SK-N-SH (cell line): ENCODE measurements at regions not wholly inside any gene's neighbourhood (a gene's known extent, or its start where the extent isn't known, plus 50 kb on each side); places are given as distances from the start of the nearest gene placed in this dataset.

Experiments used
- CTCF ChIA-PET: fragments of 300-600, 350-600 bp; formaldehyde crosslinking; extraction: SDS; loops from one replicate; lab custom pipeline; 2021; lab: Yijun Ruan, JAX
- POLR2A ChIA-PET: fragments of 350-600 bp; sonication (Branson Sonifier 250); formaldehyde crosslinking; extraction: SDS; loops from one replicate; lab custom pipeline; 2020; ENCODE audit warnings: antibody characterized with exemption, inconsistent platforms; lab: Yijun Ruan, JAX
- DNase-seq: peaks from one replicate; pipeline ENCODE4 v3.0.0; 2012
- H2AFZ ChIP-seq: fragments of 200-600 bp; sonication (generic); 2 replicates; pipeline ENCODE4 v1.8.1; 2016; ENCODE audit warnings: antibody characterized with exemption, mild to moderate bottlenecking, low read depth
- H3F3A ChIP-seq: fragments of 200-600 bp; sonication (generic); replicated peaks from 2 replicates; pipeline ENCODE3; 2016; ENCODE audit warnings: antibody characterized with exemption, mild to moderate bottlenecking; ENCODE audit not compliant: insufficient read depth
- H3K27ac ChIP-seq, 2 experiments: fragments of 200-500 bp in 1 of 2; fragments of 200-600 bp in 1 of 2; sonication (Bioruptor generic) in 1 of 2; sonication (generic), shearing (Covaris generic) in 1 of 2; 2 replicates each; pipeline versions ENCODE4 v1.5.1 to v1.6.1; 2014 to 2016; ENCODE audit warnings: low read depth in 2 of 2, inconsistent platforms in 1 of 2, low read length in 1 of 2, mild to moderate bottlenecking in 1 of 2, mixed read lengths in 1 of 2
- H3K27me3 ChIP-seq: fragments of 200-600 bp; sonication (generic), shearing (Covaris generic); 2 replicates; pipeline ENCODE4 v1.6.1; 2016; ENCODE audit warnings: mixed run types; ENCODE audit not compliant: insufficient read depth
- H3K36me3 ChIP-seq, 2 experiments: fragments of 200-500 bp in 1 of 2; fragments of 200-600 bp in 1 of 2; sonication (Bioruptor generic) in 1 of 2; sonication (generic) in 1 of 2; replicated peaks in 1 of 2; 2 replicates each; pipeline versions ENCODE3 to v1.5.1; 2014 to 2016; ENCODE audit warnings: low read length in 1 of 2, mild to moderate bottlenecking in 1 of 2; ENCODE audit not compliant: insufficient read depth in 2 of 2, control insufficient read depth in 1 of 2
- H3K4me1 ChIP-seq, 2 experiments: fragments of 200-500 bp in 1 of 2; fragments of 200-600 bp in 1 of 2; sonication (Bioruptor generic) in 1 of 2; sonication (generic), shearing (Covaris generic) in 1 of 2; 2 replicates each; pipeline versions ENCODE4 v1.5.1 to v1.6.1; 2014 to 2016; ENCODE audit warnings: low read depth in 1 of 2, low read length in 1 of 2, mixed run types in 1 of 2; ENCODE audit not compliant: insufficient read depth in 2 of 2, control insufficient read depth in 1 of 2
- H3K4me2 ChIP-seq: fragments of 200-600 bp; sonication (generic), shearing (Covaris generic); 2 replicates; pipeline ENCODE4 v1.6.1; 2017; ENCODE audit warnings: mixed run types
- H3K4me3 ChIP-seq, 2 experiments: fragments of 200-500 bp in 1 of 2; fragments of 200-600 bp in 1 of 2; sonication (Bioruptor generic) in 1 of 2; sonication (generic), shearing (Covaris generic) in 1 of 2; 2 replicates each; pipeline versions ENCODE4 v1.5.1 to v1.8.1; 2014 to 2016; ENCODE audit warnings: low read depth in 2 of 2, inconsistent platforms in 1 of 2, low read length in 1 of 2, mild to moderate bottlenecking in 1 of 2, mixed read lengths in 1 of 2, moderate library complexity in 1 of 2
- H3K79me2 ChIP-seq: fragments of 200-600 bp; sonication (generic); 2 replicates; pipeline ENCODE4 v1.8.1; 2017; ENCODE audit warnings: mild to moderate bottlenecking; ENCODE audit not compliant: insufficient read depth
- H3K9ac ChIP-seq: fragments of 200-600 bp; sonication (generic); 2 replicates; pipeline ENCODE4 v1.6.1; 2017; ENCODE audit warnings: mixed run types
- H3K9me2 ChIP-seq: fragments of 200-600 bp; sonication (generic); 2 replicates; pipeline ENCODE4 v1.6.1; 2017; ENCODE audit warnings: mixed run types
- H3K9me3 ChIP-seq: fragments of 200-600 bp; sonication (generic); 2 replicates; pipeline ENCODE4 v1.6.1; 2017; ENCODE audit warnings: mixed run types, mild to moderate bottlenecking, moderate library complexity
- H4K20me1 ChIP-seq: fragments of 200-600 bp; sonication (generic); 2 replicates; pipeline ENCODE4 v1.6.1; 2017; ENCODE audit warnings: mild to moderate bottlenecking, mixed run types; ENCODE audit not compliant: insufficient read depth
- ELF1 ChIP-seq: IDR thresholded peaks from 2 replicates; pipeline ENCODE4 v1.4.0; 2012
- EP300 ChIP-seq, 2 experiments: IDR thresholded peaks; 2 replicates each; pipeline versions ENCODE4 v1.4.0 to v1.6.1; 2012; ENCODE audit warnings: borderline replicate concordance in 1 of 2, low read depth in 1 of 2, low read length in 1 of 2
- FOXJ3 ChIP-seq: sonication (generic); formaldehyde crosslinking; IDR thresholded peaks from 2 replicates; pipeline ENCODE4 v1.5.1; 2020; ENCODE audit warnings: mild to moderate bottlenecking, missing genetic modification reagents
- GATA2 ChIP-seq: sonication (generic); formaldehyde crosslinking; IDR thresholded peaks from 2 replicates; pipeline ENCODE4 v1.5.0; 2020; ENCODE audit warnings: mild to moderate bottlenecking, missing genetic modification reagents
- JUND ChIP-seq: IDR thresholded peaks from 2 replicates; pipeline ENCODE4 v1.4.0; 2012
- MXI1 ChIP-seq: IDR thresholded peaks from 2 replicates; pipeline ENCODE4 v1.6.1; 2012; ENCODE audit warnings: mild to moderate bottlenecking, low read depth, low read length, improper control_type of control experiment
- NFIC ChIP-seq: IDR thresholded peaks from 2 replicates; pipeline ENCODE4 v1.4.0; 2012; ENCODE audit warnings: borderline replicate concordance
- POLR2AphosphoS5 ChIP-seq: IDR thresholded peaks from 2 replicates; pipeline ENCODE4 v1.6.1; 2012; ENCODE audit warnings: low read depth, low read length
- RAD21 ChIP-seq: IDR thresholded peaks from 2 replicates; pipeline ENCODE4 v1.6.1; 2012; ENCODE audit warnings: mild to moderate bottlenecking, low read length
- SMC3 ChIP-seq: IDR thresholded peaks from 2 replicates; pipeline ENCODE4 v1.6.1; 2012; ENCODE audit warnings: low read depth, low read length, improper control_type of control experiment
- TAF1 ChIP-seq: IDR thresholded peaks from 2 replicates; pipeline ENCODE4 v1.6.1; 2012; ENCODE audit warnings: low read depth, mild to moderate bottlenecking, low read length, moderate library complexity, borderline replicate concordance
- TCF12 ChIP-seq: IDR thresholded peaks from 2 replicates; pipeline ENCODE4 v1.4.0; 2012
- TEAD4 ChIP-seq: IDR thresholded peaks from 2 replicates; pipeline ENCODE4 v1.4.0; 2012; ENCODE audit warnings: mild to moderate bottlenecking, borderline replicate concordance; ENCODE audit not compliant: insufficient read depth
- YY1 ChIP-seq: IDR thresholded peaks from 2 replicates; pipeline ENCODE4 v1.4.0; 2012; ENCODE audit warnings: low read depth, mild to moderate bottlenecking
- WGBS: methylation state at CpG from one replicate; pipeline ENCODE4 v1.1.6; 2017; ENCODE audit warnings: low lambda C conversion rate; 5-methylcytosine and 5-hydroxymethylcytosine counted together
- TF ChIP-seq, protein P1 (sequence below): IDR thresholded peaks from 2 replicates; pipeline ENCODE4 v1.4.0; 2012; ENCODE audit warnings: low read depth
- TF ChIP-seq, protein P2 (sequence below): fragments of 150-350 bp; IDR thresholded peaks from 2 replicates; pipeline ENCODE4 v1.6.1; 2017; ENCODE audit warnings: antibody characterized with exemption, low read length, low read depth, borderline replicate concordance
- TF ChIP-seq, protein P3 (sequence below): IDR thresholded peaks from 2 replicates; pipeline ENCODE4 v1.4.0; 2012; ENCODE audit warnings: low read depth, borderline replicate concordance
- TF ChIP-seq, protein P4 (sequence below): IDR thresholded peaks from 2 replicates; pipeline ENCODE4; 2012
- TF ChIP-seq, protein P5 (sequence below): IDR thresholded peaks from 2 replicates; pipeline ENCODE4 v1.4.0; 2012; ENCODE audit warnings: low read depth, borderline replicate concordance

DNA sequence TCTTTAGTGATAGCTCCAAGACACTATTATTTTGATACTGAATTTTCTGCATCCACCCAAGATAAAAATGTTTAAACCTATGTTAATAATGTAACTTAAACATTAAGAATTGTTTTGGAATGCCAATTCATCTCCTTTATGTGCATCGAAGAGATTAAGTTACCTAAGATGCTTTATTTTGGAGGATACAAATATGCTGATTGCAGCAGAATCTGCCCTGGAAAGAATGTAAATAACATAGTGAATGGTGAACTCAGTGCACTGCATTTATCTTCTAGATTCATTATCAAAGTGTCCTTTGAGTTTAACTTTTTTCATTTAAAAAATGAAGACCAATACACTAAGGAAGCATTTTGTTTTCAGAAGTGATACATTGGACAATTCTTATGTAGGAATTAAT, 757.2 kb downstream of the MRPL39 start:
- H3K4me1 ChIP-seq: no peaks in the 10 kb centered on the region; a peak in 1 of 4 replicates
- DNase-seq: no peak
- no peaks in the 10 kb centered on the region for H3K36me3 ChIP-seq
- no peak overlapping the region for H2AFZ ChIP-seq
- no peaks in the 10 kb centered on the region for H4K20me1 ChIP-seq
- POLR2A ChIA-PET: no interaction called here
- H3K4me2 ChIP-seq: no peak overlapping the region
- no peak overlapping the region for H3K9ac ChIP-seq
- H3K9me3 ChIP-seq: no peaks in the 10 kb centered on the region
- no peak overlapping the region for H3K27ac ChIP-seq
- H3K27me3 ChIP-seq: no peaks in the 10 kb centered on the region
- CTCF ChIA-PET: no interaction called here
- H3K79me2 ChIP-seq: no peaks in the 10 kb centered on the region
- no peaks in the 10 kb centered on the region for H3K9me2 ChIP-seq
- WGBS: 74% methylated on average over 1 of the region's 1 CpG
- H3K4me3 ChIP-seq: no peak overlapping the region
- TF ChIP-seq POLR2AphosphoS5 (no peak), TCF12 (no peak)
- no peaks in the 10 kb centered on the region for H3F3A ChIP-seq

DNA sequence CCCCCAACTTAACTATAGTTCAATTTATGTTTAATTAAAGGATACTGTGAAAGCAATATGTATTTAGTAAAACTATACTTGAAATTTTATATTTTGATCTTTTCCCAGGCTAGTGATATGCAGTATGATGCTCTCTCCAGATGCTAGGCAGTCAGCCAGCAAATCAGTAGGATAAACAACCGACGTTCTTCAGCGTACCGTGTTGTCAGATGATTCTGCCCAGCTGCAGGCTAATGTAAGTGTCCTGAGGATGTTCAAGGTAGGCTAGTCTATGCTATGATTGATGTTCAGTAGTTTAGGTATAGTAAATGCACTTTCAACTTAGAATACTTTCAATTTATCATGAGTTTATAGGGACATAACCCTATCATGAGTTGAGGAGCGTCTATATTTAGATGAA, 762.6 kb downstream of the MRPL39 start:
- POLR2A ChIA-PET: no interaction called here
- Histone ChIP-seq H3K27me3 (no peaks in the 10 kb centered on the region), H3K9me3 (no peaks in the 10 kb centered on the region), H3K4me1 (peaks cover 0 to 2% of the 10 kb centered on the region in 2 experiments; a peak in 2 of 4 replicates), H3K4me2 (no peak overlapping the region), H3K27ac (no peak overlapping the region), H3K4me3 (no peak overlapping the region), H3K9me2 (no peaks in the 10 kb centered on the region), H3K79me2 (no peaks in the 10 kb centered on the region), H3K36me3 (no peaks in the 10 kb centered on the region)
- DNase-seq: peak; percentile 40
- 14% methylated on average over 5 of the region's 5 CpGs for WGBS
- CTCF ChIA-PET: interaction anchor here (0.6 to 1.2 kb wide), 2 partner anchors 15 to 714 kb away, joined by 3 read pairs; no protein-coding TSS in a partner anchor
- TF ChIP-seq GATA2 (CRISPR knock-in tag) (peak; percentile 43; the same call in 1 of the 2 replicates), YY1 (no peak)
- TF ChIP-seq, all 33 proteins: peak for 1
- Histone ChIP-seq H4K20me1 (no peaks in the 10 kb centered on the region), H2AFZ (no peak overlapping the region), H3K9ac (no peak overlapping the region), H3F3A (no peaks in the 10 kb centered on the region)

DNA sequence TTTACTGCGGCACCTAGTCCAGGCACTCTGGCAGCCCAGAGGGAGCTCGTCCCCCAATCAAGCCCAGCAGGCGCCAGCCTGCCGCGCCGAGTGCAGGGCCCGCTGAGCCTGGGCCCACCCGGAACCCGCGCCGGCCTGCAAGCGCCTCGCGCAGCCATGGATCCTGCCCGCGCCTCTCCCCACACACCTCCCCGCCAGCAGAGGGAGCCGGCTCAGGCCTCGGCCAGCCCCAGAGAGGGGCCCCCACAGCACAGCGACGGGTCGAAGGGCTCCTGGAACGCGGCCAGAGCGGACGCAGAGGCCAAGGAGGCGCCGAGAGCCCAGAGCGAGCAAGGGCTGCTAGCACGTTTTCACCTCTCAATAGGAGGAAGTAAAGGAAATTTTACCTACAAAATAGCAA, 767.0 kb downstream of the MRPL39 start:
- CTCF ChIA-PET: no interaction called here
- Histone ChIP-seq H3K36me3 (no peaks in the 10 kb centered on the region), H3K4me3 (no peak overlapping the region), H3K9me2 (no peaks in the 10 kb centered on the region), H3K79me2 (no peaks in the 10 kb centered on the region), H3K27me3 (no peaks in the 10 kb centered on the region), H3K27ac (no peak overlapping the region), H3K4me2 (no peak overlapping the region), H3K9ac (no peak overlapping the region), H3F3A (no peaks in the 10 kb centered on the region), H4K20me1 (no peaks in the 10 kb centered on the region), H3K9me3 (no peaks in the 10 kb centered on the region), H2AFZ (no peak overlapping the region), H3K4me1 (peaks cover 0 to 2% of the 10 kb centered on the region in 2 experiments; a peak in 2 of 4 replicates)
- DNase-seq: no peak
- POLR2A ChIA-PET: no interaction called here
- WGBS: 92% methylated on average over 26 of the region's 30 CpGs
- TF ChIP-seq MXI1 (no peak), EP300 (IDR thresholded peaks at IDR 0.05; ENCODE audit: borderline replicate concordance in 1 of 2, low read depth in 1 of 2, low read length in 1 of 2) (no peak), RAD21 (no peak), TCF12 (no peak), ELF1 (no peak), SMC3 (no peak), FOXJ3 (CRISPR knock-in tag) (no peak), POLR2AphosphoS5 (no peak), TAF1 (no peak), TEAD4 (no peak), JUND (no peak), GATA2 (CRISPR knock-in tag) (no peak), NFIC (no peak), YY1 (no peak)
- TF ChIP-seq, protein P1, sequence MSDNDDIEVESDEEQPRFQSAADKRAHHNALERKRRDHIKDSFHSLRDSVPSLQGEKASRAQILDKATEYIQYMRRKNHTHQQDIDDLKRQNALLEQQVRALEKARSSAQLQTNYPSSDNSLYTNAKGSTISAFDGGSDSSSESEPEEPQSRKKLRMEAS: no peak
- TF ChIP-seq, protein P2, sequence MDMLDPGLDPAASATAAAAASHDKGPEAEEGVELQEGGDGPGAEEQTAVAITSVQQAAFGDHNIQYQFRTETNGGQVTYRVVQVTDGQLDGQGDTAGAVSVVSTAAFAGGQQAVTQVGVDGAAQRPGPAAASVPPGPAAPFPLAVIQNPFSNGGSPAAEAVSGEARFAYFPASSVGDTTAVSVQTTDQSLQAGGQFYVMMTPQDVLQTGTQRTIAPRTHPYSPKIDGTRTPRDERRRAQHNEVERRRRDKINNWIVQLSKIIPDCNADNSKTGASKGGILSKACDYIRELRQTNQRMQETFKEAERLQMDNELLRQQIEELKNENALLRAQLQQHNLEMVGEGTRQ: no peak
- TF ChIP-seq, protein P3, sequence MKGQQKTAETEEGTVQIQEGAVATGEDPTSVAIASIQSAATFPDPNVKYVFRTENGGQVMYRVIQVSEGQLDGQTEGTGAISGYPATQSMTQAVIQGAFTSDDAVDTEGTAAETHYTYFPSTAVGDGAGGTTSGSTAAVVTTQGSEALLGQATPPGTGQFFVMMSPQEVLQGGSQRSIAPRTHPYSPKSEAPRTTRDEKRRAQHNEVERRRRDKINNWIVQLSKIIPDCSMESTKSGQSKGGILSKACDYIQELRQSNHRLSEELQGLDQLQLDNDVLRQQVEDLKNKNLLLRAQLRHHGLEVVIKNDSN: no peak
- TF ChIP-seq, protein P4, sequence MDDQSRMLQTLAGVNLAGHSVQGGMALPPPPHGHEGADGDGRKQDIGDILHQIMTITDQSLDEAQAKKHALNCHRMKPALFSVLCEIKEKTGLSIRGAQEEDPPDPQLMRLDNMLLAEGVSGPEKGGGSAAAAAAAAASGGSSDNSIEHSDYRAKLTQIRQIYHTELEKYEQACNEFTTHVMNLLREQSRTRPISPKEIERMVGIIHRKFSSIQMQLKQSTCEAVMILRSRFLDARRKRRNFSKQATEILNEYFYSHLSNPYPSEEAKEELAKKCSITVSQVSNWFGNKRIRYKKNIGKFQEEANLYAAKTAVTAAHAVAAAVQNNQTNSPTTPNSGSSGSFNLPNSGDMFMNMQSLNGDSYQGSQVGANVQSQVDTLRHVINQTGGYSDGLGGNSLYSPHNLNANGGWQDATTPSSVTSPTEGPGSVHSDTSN: no peak
- TF ChIP-seq, protein P5, sequence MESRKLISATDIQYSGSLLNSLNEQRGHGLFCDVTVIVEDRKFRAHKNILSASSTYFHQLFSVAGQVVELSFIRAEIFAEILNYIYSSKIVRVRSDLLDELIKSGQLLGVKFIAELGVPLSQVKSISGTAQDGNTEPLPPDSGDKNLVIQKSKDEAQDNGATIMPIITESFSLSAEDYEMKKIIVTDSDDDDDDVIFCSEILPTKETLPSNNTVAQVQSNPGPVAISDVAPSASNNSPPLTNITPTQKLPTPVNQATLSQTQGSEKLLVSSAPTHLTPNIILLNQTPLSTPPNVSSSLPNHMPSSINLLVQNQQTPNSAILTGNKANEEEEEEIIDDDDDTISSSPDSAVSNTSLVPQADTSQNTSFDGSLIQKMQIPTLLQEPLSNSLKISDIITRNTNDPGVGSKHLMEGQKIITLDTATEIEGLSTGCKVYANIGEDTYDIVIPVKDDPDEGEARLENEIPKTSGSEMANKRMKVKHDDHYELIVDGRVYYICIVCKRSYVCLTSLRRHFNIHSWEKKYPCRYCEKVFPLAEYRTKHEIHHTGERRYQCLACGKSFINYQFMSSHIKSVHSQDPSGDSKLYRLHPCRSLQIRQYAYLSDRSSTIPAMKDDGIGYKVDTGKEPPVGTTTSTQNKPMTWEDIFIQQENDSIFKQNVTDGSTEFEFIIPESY: no peak
